Psoas muscle (tissue), 7 donors: ENCODE measurements at regions not wholly inside any gene's neighbourhood (a gene's known extent, or its start where the extent isn't known, plus 50 kb on each side); places are given as distances from the start of the nearest gene placed in this dataset.

Experiments used
- ATAC-seq, 4 donors: fragments of 200-7000 bp; cut with Tn5 transposase; one replicate each; pipeline ENCODE4 v1.9.1; 2020; ENCODE audit warnings: moderate library complexity in 3 of 4, mild to moderate bottlenecking in 2 of 4
- DNase-seq, 2 donors: peaks; one replicate each; pipeline ENCODE4 v3.0.0-alpha.2; 2020
- H3K27ac ChIP-seq: fragments of 200-600 bp; one replicate; pipeline ENCODE4 v1.8.0; 2022
- H3K27me3 ChIP-seq, 3 donors: fragments of 200-600 bp in 1 of 3; one replicate each; pipeline versions ENCODE4 v1.6.1 to v1.8.0; 2013 to 2022; ENCODE audit warnings: low read length in 2 of 3, mild to moderate bottlenecking in 2 of 3, moderate library complexity in 1 of 3; ENCODE audit not compliant: insufficient read depth in 3 of 3
- H3K36me3 ChIP-seq, 2 donors: fragments of 200-600 bp in 1 of 2; one replicate each; pipeline versions ENCODE4 v1.6.1 to v1.8.0; 2013 to 2022; ENCODE audit warnings: low read depth in 1 of 2, mild to moderate bottlenecking in 1 of 2, moderate library complexity in 1 of 2; ENCODE audit not compliant: insufficient read depth in 1 of 2
- H3K4me1 ChIP-seq: fragments of 200-600 bp; one replicate; pipeline ENCODE4 v1.8.0; 2022
- H3K4me3 ChIP-seq: fragments of 200-600 bp; one replicate; pipeline ENCODE4 v1.8.0; 2022; ENCODE audit warnings: mild to moderate bottlenecking
- H3K9me3 ChIP-seq: fragments of 200-600 bp; one replicate; pipeline ENCODE4 v1.8.0; 2022
- CTCF ChIP-seq: fragments of 200-600 bp; IDR thresholded peaks from one replicate; pipeline ENCODE4 v1.8.0; 2022; ENCODE audit warnings: antibody characterized with exemption
- WGBS, 3 donors: extraction: QIAGEN DNeasy Blood & Tissue Kit; methylation state at CpG; one replicate each; pipeline versions ENCODE4 v1.1.6 to v1.1.7; 2013; 5-methylcytosine and 5-hydroxymethylcytosine counted together
- intact Hi-C, 2 donors: fragments of 100-400 bp; cut with DNase I; formaldehyde crosslinking; loops; one replicate each; pipeline versions ENCODE4 v1.11.0 to v1.14.2; 2022
- donor health status: healthy with polysubstance abuse.
- donor health status: DM: no; HTN: no; CAD: no; lungs with moderate emphysema.
- donor health status: Bipolar disorder and iron deficiency.
- donor health status: healthy.
- donor health status: DM: yes; HTN: yes; CAD: no.
- donor health status: DM: no; HTN: no; CAD: no.
- donor health status: DM: yes; HTN: yes; CAD: no.

DNA sequence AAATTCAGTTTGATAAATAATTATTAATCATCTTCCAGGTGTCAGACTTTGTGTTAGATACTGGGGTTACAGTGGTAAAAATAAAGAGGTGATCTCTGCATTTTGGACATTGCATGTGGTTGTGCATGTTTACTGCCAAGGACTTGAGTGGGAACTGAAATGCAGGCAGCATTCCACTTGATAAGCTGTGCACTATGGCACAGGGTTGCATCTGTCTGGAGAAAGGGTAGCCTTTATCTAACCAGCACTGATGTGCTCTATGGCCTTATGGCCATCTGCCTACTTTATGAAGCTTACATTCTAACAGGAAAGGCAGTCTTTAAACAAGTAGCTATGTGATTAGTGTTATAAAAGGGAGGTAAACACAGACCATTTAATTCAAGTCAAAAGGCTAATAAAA lies 53.0 kb upstream of the MLIP start:
- no peaks in the 10 kb centered on the region for H3K9me3 ChIP-seq
- DNase-seq (no peak), ATAC-seq (no peak)
- peaks cover 70% of the 10 kb centered on the region for H3K4me1 ChIP-seq
- H3K36me3 ChIP-seq: no peaks in the 10 kb centered on the region
- H3K27ac ChIP-seq: peak overlapping the region; percentile 86
- intact Hi-C loops: no loop called here
- no peak for TF ChIP-seq CTCF
- H3K27me3 ChIP-seq: no peaks in the 10 kb centered on the region
- H3K4me3 ChIP-seq: peak overlapping the region; percentile 23

- TF ChIP-seq CTCF: no peak
- peak overlapping the region; percentile 46 for H3K4me3 ChIP-seq
- H3K4me1 ChIP-seq: peaks cover 63% of the 10 kb centered on the region
- H3K36me3 ChIP-seq: no peaks in the 10 kb centered on the region
- intact Hi-C loops: no loop called here
- 54 to 79% (median 60%) methylated on average over 2 of the region's 2 CpGs for WGBS, 3 donors
- peak overlapping the region; percentile 86 for H3K27ac ChIP-seq
- DNase-seq (no peak), ATAC-seq (no peak)
- no peaks in the 10 kb centered on the region for H3K9me3 ChIP-seq
- no peaks in the 10 kb centered on the region for H3K27me3 ChIP-seq
These were observed 51.6 kb upstream of the MLIP start for GRCh38 chr6:54059683-54060082.

- ATAC-seq: peak; percentile 45 to 72 (median 67)
- 25 to 44% (median 32%) methylated on average over 2 of the region's 2 CpGs for WGBS, 3 donors
- Histone ChIP-seq H3K27me3 (no peaks in the 10 kb centered on the region), H3K36me3 (no peaks in the 10 kb centered on the region), H3K4me1 (peaks cover 58% of the 10 kb centered on the region), H3K4me3 (peak overlapping the region; percentile 46), H3K9me3 (no peaks in the 10 kb centered on the region), H3K27ac (peak overlapping the region; percentile 86)
- intact Hi-C loops: no loop called here
- no peak for DNase-seq
- TF ChIP-seq CTCF: no peak
These were observed 51.0 kb upstream of the MLIP start for GRCh38 chr6:54060286-54060685.
